Upper lobe of right lung (tissue), 1 donor: ENCODE measurements at regions not wholly inside any gene's neighbourhood (a gene's known extent, or its start where the extent isn't known, plus 50 kb on each side); places are given as distances from the start of the nearest gene placed in this dataset.

Source experiments
- ATAC-seq: fragments of 200-7000 bp; cut with Tn5 transposase; one replicate; pipeline ENCODE4 v1.9.1; 2020; ENCODE audit warnings: mild to moderate bottlenecking, moderate library complexity
- DNase-seq: peaks from one replicate; pipeline ENCODE4 v3.0.0-alpha.2; 2020
- H3K27ac ChIP-seq: fragments of 200-600 bp; one replicate; pipeline ENCODE4 v1.8.0; 2022
- H3K27me3 ChIP-seq: fragments of 200-600 bp; one replicate; pipeline ENCODE4 v1.8.0; 2022; ENCODE audit warnings: mild to moderate bottlenecking
- H3K36me3 ChIP-seq: fragments of 200-600 bp; one replicate; pipeline ENCODE4 v1.8.0; 2022
- H3K4me1 ChIP-seq: fragments of 200-600 bp; one replicate; pipeline ENCODE4 v1.8.0; 2022
- H3K4me3 ChIP-seq: fragments of 200-600 bp; one replicate; pipeline ENCODE4 v1.8.0; 2022; ENCODE audit warnings: mild to moderate bottlenecking
- H3K9me3 ChIP-seq: fragments of 200-600 bp; one replicate; pipeline ENCODE4 v1.8.0; 2022
- intact Hi-C: fragments of 100-400 bp; cut with DNase I; formaldehyde crosslinking; loops from one replicate; pipeline ENCODE4 v1.11.0; 2022
- TF ChIP-seq, protein P1 (sequence below): fragments of 200-600 bp; IDR thresholded peaks from one replicate; pipeline ENCODE4 v1.8.0; 2022; ENCODE audit warnings: antibody characterized with exemption
- donor health status: DM: no; HTN: yes; CAD: no; lungs with severe emphysema.

DNA sequence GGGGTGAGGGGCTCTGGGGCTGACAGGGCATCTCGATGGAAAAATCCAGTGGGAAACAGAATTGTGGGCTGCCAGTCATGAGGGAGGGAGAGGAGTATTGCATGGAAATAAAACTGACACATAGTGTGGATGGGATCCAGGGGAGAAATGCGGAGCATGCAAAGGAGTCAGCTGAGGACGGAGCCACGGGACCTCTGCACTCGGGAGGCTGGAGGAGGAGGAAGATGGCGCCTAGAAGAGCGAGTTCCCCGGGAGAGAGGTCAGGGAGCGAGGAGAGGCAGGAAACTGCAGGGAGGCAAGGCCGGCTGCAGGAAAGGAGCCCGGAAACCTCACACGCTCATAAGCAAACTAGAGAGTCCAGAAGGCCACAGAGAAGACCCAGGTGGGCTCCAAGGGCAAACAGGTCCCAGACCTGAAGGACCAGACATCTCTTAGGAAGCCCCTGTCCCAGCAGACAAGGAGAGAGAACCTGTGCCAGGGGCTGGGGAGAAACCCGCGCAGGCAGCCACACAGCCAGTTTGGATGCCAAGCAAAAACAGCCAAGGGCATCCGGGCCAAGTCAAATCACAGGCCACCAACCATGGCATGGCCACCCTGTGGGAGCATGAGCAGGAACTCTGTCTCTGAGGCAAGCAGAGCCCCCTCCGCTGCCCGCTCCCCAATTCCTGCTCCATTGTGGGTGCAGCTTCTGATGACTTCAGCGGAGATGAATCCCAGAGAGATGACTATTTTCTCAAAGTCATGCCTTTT lies 218.8 kb upstream of the ID2 start:
- no peaks in the 10 kb centered on the region for H3K9me3 ChIP-seq
- ATAC-seq = no peak
- no peaks in the 10 kb centered on the region for H3K27me3 ChIP-seq
- DNase-seq = no peak
- H3K4me3 ChIP-seq = no peak overlapping the region
- H3K4me1 ChIP-seq = no peaks in the 10 kb centered on the region
- H3K36me3 ChIP-seq = no peaks in the 10 kb centered on the region
- H3K27ac ChIP-seq = no peak overlapping the region
- intact Hi-C loops = no loop called here
- TF ChIP-seq, protein P1, sequence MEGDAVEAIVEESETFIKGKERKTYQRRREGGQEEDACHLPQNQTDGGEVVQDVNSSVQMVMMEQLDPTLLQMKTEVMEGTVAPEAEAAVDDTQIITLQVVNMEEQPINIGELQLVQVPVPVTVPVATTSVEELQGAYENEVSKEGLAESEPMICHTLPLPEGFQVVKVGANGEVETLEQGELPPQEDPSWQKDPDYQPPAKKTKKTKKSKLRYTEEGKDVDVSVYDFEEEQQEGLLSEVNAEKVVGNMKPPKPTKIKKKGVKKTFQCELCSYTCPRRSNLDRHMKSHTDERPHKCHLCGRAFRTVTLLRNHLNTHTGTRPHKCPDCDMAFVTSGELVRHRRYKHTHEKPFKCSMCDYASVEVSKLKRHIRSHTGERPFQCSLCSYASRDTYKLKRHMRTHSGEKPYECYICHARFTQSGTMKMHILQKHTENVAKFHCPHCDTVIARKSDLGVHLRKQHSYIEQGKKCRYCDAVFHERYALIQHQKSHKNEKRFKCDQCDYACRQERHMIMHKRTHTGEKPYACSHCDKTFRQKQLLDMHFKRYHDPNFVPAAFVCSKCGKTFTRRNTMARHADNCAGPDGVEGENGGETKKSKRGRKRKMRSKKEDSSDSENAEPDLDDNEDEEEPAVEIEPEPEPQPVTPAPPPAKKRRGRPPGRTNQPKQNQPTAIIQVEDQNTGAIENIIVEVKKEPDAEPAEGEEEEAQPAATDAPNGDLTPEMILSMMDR = no peak

DNA sequence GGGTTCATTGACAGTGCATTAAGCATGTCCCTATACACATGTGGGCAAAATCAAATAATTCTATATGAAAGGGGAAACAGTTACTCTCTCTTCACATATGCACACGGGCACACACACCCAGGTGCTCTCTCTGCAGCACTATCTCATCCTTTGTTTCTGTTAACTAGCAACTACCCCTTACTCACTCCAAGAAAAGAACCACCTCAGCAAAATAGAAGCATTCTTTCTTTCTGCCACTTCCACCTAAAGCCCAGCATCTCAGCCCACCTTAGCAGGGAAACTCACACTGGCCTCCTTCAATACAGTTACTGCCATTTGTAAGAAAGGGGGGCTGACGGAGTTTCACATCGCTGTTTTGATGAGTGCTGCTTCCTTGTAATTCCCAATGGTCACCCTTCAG lies 216.3 kb upstream of the ID2 start:
- no peaks in the 10 kb centered on the region for H3K4me1 ChIP-seq
- no peak overlapping the region for H3K27ac ChIP-seq
- TF ChIP-seq, protein P1 = no peak
- intact Hi-C loops = no loop called here
- no peaks in the 10 kb centered on the region for H3K36me3 ChIP-seq
- DNase-seq = no peak
- no peak overlapping the region for H3K4me3 ChIP-seq
- ATAC-seq = no peak
- no peaks in the 10 kb centered on the region for H3K27me3 ChIP-seq
- no peaks in the 10 kb centered on the region for H3K9me3 ChIP-seq

DNA sequence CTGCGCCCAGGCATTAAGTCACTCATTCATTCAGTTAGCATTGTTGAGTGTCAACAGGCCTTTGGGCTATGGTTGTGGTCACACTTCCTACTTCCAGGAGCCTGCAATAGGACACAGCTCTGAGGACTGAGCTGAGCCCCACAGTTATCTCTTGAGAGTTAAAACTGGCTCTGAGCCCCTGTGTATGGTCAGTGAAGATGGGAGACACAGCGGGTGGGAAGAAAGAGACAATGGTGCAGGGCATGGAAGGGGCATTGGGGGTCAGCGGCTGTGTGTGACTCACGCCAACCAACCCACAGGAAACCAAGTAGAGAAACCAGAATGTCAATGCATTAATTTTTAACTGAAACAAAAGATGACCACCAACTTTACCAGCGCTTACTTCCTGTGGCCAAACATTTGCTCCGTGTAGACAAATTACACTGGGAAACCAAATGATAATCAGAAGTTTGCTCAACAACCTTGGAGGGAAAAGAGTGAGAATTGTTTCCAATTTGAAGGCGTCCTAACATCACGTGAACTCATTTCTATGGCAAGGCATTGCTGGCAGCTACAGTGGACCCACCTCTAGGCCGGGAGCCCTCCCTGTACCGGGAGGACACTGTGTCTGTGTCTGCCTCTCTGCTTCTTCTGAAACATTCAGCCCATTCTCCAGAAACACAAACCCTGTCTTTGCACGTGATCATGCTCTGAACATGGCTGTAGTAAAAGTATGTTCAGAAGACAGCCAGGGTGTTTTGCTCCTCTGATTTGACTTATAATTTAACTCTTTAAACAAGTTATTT lies 212.0 kb upstream of the ID2 start:
- H3K4me3 ChIP-seq = no peak overlapping the region
- no peaks in the 10 kb centered on the region for H3K36me3 ChIP-seq
- no peaks in the 10 kb centered on the region for H3K27me3 ChIP-seq
- no peak overlapping the region for H3K27ac ChIP-seq
- TF ChIP-seq, protein P1 = no peak
- intact Hi-C loops = no loop called here
- H3K9me3 ChIP-seq = no peaks in the 10 kb centered on the region
- H3K4me1 ChIP-seq = peaks cover 11% of the 10 kb centered on the region
- DNase-seq (no peak), ATAC-seq (no peak)

DNA sequence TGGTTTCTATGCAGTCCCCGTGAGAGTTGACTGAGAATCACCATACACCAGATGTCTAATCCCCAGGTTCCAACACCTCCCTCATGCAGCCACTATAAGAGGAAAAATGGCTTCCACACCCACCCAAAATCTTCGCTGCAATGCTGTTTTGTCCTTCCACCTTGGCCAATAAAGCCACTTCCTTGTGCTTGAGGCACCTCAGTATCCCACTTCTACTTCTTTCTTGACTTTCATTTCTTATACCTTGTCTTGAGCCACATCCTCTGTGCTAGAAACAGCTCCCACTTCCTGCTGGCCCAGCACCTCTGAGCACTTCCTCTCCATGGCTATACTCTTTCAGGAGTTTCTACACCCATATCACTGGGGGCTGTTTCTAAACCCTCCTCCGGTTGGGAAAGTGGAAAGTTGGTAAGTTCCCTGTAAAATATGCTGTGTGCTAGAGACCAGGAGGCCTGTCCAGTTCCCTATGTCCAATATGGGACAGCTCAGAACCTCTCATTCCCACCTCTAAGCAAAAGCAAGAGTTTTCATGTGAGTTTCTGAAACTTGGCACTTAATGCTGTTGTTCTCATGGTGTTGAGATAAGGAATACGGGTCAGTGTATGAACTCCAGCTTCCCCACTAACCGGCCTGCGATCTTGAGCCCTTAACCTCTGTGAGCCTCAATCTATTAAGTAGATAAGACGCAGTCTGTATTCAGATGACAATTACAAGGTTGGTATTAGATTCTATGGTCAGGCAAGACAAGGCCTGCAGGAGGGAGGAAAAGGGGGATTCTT lies 209.1 kb upstream of the ID2 start:
- Histone ChIP-seq H3K27ac (no peak overlapping the region), H3K9me3 (no peaks in the 10 kb centered on the region), H3K4me1 (peaks cover 27% of the 10 kb centered on the region), H3K4me3 (no peak overlapping the region), H3K36me3 (no peaks in the 10 kb centered on the region), H3K27me3 (no peaks in the 10 kb centered on the region)
- TF ChIP-seq, protein P1 = no peak
- DNase-seq = no peak
- ATAC-seq = peak; percentile 72
- intact Hi-C loops = no loop called here

DNA sequence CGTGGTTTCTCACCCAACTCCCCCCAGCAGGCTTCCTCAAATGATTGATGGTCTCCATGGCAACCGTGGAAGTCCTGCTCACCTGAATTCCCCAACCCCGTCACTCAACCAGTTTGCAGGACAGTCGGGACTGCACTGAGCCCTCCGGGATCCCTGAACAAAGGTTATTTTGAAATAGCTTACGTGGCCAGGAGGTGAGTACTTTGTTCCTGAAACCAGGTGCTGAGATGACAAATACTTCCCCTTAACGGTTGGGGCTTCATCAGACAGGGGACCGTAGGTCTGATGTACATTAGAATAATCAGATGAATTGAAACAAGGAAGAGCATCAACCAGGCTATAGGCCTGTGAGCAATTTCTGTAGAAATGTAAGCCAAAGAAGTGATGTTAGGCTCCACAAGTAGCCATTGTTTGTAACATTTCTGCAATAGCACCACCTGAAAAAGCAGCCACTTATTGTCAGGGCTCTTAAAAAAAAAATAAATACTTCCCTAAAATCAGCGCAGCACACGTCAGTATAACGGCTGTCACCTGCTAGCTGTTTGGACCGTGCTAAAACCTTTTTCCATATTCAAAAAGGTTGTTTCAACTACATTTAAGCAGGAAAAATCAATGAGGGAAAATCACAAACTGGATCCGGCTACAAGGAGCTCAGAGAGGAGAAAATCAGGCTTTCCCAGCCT lies 206.4 kb upstream of the ID2 start:
- TF ChIP-seq, protein P1 = no peak
- no peaks in the 10 kb centered on the region for H3K9me3 ChIP-seq
- H3K4me1 ChIP-seq = peaks cover 33% of the 10 kb centered on the region
- H3K27me3 ChIP-seq = no peaks in the 10 kb centered on the region
- H3K4me3 ChIP-seq = no peak overlapping the region
- no peak overlapping the region for H3K27ac ChIP-seq
- intact Hi-C loops = no loop called here
- DNase-seq = no peak
- no peak for ATAC-seq
- no peaks in the 10 kb centered on the region for H3K36me3 ChIP-seq
